H9 (cell line): ENCODE measurements at regions not wholly inside any gene's neighbourhood (a gene's known extent, or its start where the extent isn't known, plus 50 kb on each side); places are given as distances from the start of the nearest gene placed in this dataset.

Experiments used
- DNase-seq: peaks from one replicate; pipeline ENCODE4 v3.0.0-alpha.2; 2017
- H2AFZ ChIP-seq: one replicate; pipeline ENCODE4 v1.6.1; 2013; ENCODE audit warnings: mild to moderate bottlenecking, low read length, control low read depth, moderate library complexity
- H2AK5ac ChIP-seq: 2 replicates; pipeline ENCODE4 v1.6.1; 2013; ENCODE audit warnings: low read length, control low read depth, mixed read lengths; ENCODE audit not compliant: insufficient read length
- H2BK120ac ChIP-seq: one replicate; pipeline ENCODE4 v1.6.1; 2013; ENCODE audit warnings: low read depth, mild to moderate bottlenecking, low read length, control low read depth, inconsistent platforms; ENCODE audit not compliant: poor library complexity, severe bottlenecking
- H2BK12ac ChIP-seq: 2 replicates; pipeline ENCODE4 v1.6.1; 2013; ENCODE audit warnings: low read length, control low read depth, mixed read lengths, low read depth; ENCODE audit not compliant: insufficient read length
- H2BK15ac ChIP-seq: 2 replicates; pipeline ENCODE4 v1.6.1; 2013; ENCODE audit warnings: low read depth, low read length, control low read depth
- H2BK20ac ChIP-seq: one replicate; pipeline ENCODE4 v1.6.1; 2013; ENCODE audit warnings: low read depth, mild to moderate bottlenecking, low read length, control low read depth, inconsistent platforms; ENCODE audit not compliant: poor library complexity, severe bottlenecking
- H2BK5ac ChIP-seq: 2 replicates; pipeline ENCODE4 v1.6.1; 2013; ENCODE audit warnings: low read length, control low read depth, mixed read lengths; ENCODE audit not compliant: insufficient read length
- H3K14ac ChIP-seq: 2 replicates; pipeline ENCODE4 v1.6.1; 2013; ENCODE audit warnings: low read length, control low read depth; ENCODE audit not compliant: insufficient read depth
- H3K18ac ChIP-seq: 2 replicates; pipeline ENCODE4 v1.6.1; 2013; ENCODE audit warnings: low read depth, mild to moderate bottlenecking, mixed read lengths, low read length, control low read depth; ENCODE audit not compliant: insufficient read length
- H3K23ac ChIP-seq: 2 replicates; pipeline ENCODE4 v1.6.1; 2013; ENCODE audit warnings: low read length, control low read depth, mixed read lengths, low read depth; ENCODE audit not compliant: insufficient read length
- H3K23me2 ChIP-seq: 2 replicates; pipeline ENCODE4 v1.6.1; 2013; ENCODE audit warnings: low read depth, mild to moderate bottlenecking, mixed read lengths, low read length, control low read depth; ENCODE audit not compliant: insufficient read length, poor library complexity, severe bottlenecking
- H3K27ac ChIP-seq: 2 replicates; pipeline ENCODE4 v1.5.1; 2013; ENCODE audit warnings: low read length, control low read depth, mixed read lengths, low read depth; ENCODE audit not compliant: insufficient read length
- H3K27me3 ChIP-seq: 2 replicates; pipeline ENCODE4 v1.6.1; 2013; ENCODE audit warnings: low read length, control low read depth, inconsistent platforms; ENCODE audit not compliant: insufficient read depth
- H3K4ac ChIP-seq: 2 replicates; pipeline ENCODE4 v1.6.1; 2013; ENCODE audit warnings: low read depth, mild to moderate bottlenecking, control low read depth, inconsistent platforms, low read length, moderate library complexity
- H3K4me1 ChIP-seq: 2 replicates; pipeline ENCODE4 v1.6.1; 2013; ENCODE audit warnings: low read length, control low read depth, inconsistent platforms; ENCODE audit not compliant: insufficient read depth
- H3K4me2 ChIP-seq: 2 replicates; pipeline ENCODE4 v1.6.1; 2013; ENCODE audit warnings: low read length, control low read depth, mixed read lengths; ENCODE audit not compliant: insufficient read length, insufficient read depth
- H3K56ac ChIP-seq: 2 replicates; pipeline ENCODE4 v1.6.1; 2013; ENCODE audit warnings: low read depth, mild to moderate bottlenecking, mixed read lengths, low read length, control low read depth; ENCODE audit not compliant: insufficient read length
- H3K79me1 ChIP-seq: 2 replicates; pipeline ENCODE4 v1.6.1; 2013; ENCODE audit warnings: low read depth, mild to moderate bottlenecking, moderate library complexity, low read length, control low read depth, inconsistent platforms; ENCODE audit not compliant: insufficient read depth, poor library complexity, severe bottlenecking
- H3K79me2 ChIP-seq: 2 replicates; pipeline ENCODE4 v1.6.1; 2013; ENCODE audit warnings: low read length, control low read depth, inconsistent platforms; ENCODE audit not compliant: insufficient read depth
- H3K9ac ChIP-seq: 2 replicates; pipeline ENCODE4 v1.6.1; 2013; ENCODE audit warnings: low read length, control low read depth, mixed read lengths; ENCODE audit not compliant: insufficient read length; ENCODE audit errors: extremely low read depth
- H3K9me3 ChIP-seq: one replicate; pipeline ENCODE4 v1.6.1; 2013; ENCODE audit warnings: low read depth, low read length, inconsistent platforms; ENCODE audit not compliant: control insufficient read depth
- H3T11ph ChIP-seq: one replicate; pipeline ENCODE4 v1.6.1; 2013; ENCODE audit warnings: mild to moderate bottlenecking, low read length, control low read depth, inconsistent platforms
- H4K20me1 ChIP-seq: one replicate; pipeline ENCODE4 v1.6.1; 2013; ENCODE audit not compliant: control insufficient read depth, insufficient read length, insufficient read depth
- H4K5ac ChIP-seq: 2 replicates; pipeline ENCODE4 v1.6.1; 2013; ENCODE audit warnings: low read depth, mild to moderate bottlenecking, mixed read lengths, low read length, control low read depth; ENCODE audit not compliant: insufficient read length
- H4K8ac ChIP-seq: replicated peaks from 2 replicates; pipeline ENCODE4 v1.6.1; 2013; ENCODE audit warnings: low read length, control low read depth, mixed read lengths, low read depth; ENCODE audit not compliant: insufficient read length
- H4K91ac ChIP-seq: 2 replicates; pipeline ENCODE4 v1.6.1; 2013; ENCODE audit warnings: low read depth, mild to moderate bottlenecking, moderate library complexity, mixed read lengths, low read length, control low read depth; ENCODE audit not compliant: insufficient read length
- H3K27ac Mint-ChIP-seq, 3 experiments: 2 replicates in 2 of 3; 3 replicates in 1 of 3; pipeline ENCODE4 v1.8.0; 2020 to 2021; ENCODE audit warnings: mixed read lengths in 3 of 3, mild to moderate bottlenecking in 1 of 3, moderate library complexity in 1 of 3
- H3K27me3 Mint-ChIP-seq: 2 replicates; pipeline ENCODE4 v1.8.0; 2021; ENCODE audit warnings: low read depth, mild to moderate bottlenecking, moderate library complexity, mixed read lengths
- H3K36me3 Mint-ChIP-seq, 3 experiments: 2 replicates in 2 of 3; 3 replicates in 1 of 3; pipeline ENCODE4 v1.8.0; 2020 to 2021; ENCODE audit warnings: low read depth in 3 of 3, mixed read lengths in 3 of 3; ENCODE audit not compliant: insufficient read depth in 1 of 3
- H3K4me1 Mint-ChIP-seq, 2 experiments: 2 replicates each; pipeline ENCODE4 v1.8.0; 2020; ENCODE audit warnings: mixed read lengths in 2 of 2
- H3K4me3 Mint-ChIP-seq, 2 experiments: 2 replicates in 1 of 2; 3 replicates in 1 of 2; pipeline ENCODE4 v1.8.0; 2020 to 2021; ENCODE audit warnings: mild to moderate bottlenecking in 2 of 2, mixed read lengths in 2 of 2, moderate library complexity in 1 of 2
- H3K9me3 Mint-ChIP-seq, 2 experiments: 2 replicates in 1 of 2; 3 replicates in 1 of 2; pipeline ENCODE4 v1.8.0; 2020; ENCODE audit warnings: mild to moderate bottlenecking in 2 of 2, mixed read lengths in 2 of 2, moderate library complexity in 1 of 2
- WGBS: extraction: QIAGEN DNeasy Blood & Tissue Kit; methylation state at CpG from one replicate; pipeline ENCODE4 v1.1.7; 2013; ENCODE audit warnings: missing lambda C conversion rate, low lambda C conversion rate, mixed read lengths; ENCODE audit not compliant: insufficient read length; ENCODE audit errors: extremely low coverage; 5-methylcytosine and 5-hydroxymethylcytosine counted together
- TF ChIP-seq, protein P1 (sequence below): fragments of 200-600 bp; sonication (generic); conservative IDR thresholded peaks from 3 replicates; pipeline ENCODE4 v1.8.0; 2021; ENCODE audit warnings: antibody characterized with exemption, mild to moderate bottlenecking

DNA sequence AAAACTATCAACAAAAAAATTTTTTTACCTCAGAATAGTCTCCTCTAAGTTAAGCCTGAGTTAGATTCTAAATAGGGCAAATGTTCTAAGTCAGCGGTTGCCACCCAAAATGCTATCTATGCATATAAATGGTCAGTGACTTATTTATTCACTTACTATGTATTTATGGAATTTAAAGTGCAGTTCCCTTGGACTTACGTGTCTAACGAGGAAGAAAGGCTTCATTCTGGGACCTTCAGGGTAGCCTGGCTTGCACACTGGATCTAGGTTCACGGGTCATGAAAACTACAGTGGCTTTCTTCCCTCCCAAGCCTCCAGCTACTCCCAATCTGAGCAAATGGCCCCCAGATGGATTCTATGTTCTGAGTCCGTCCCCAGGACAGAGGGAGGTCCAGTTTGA, 77.1 kb downstream of the ARF6 start:
- peaks cover 7% of the 10 kb centered on the region for H3K27me3 Mint-ChIP-seq
- Histone ChIP-seq H3K9me3 (no peaks in the 10 kb centered on the region), H3K4me2 (no peak overlapping the region), H4K20me1 (no peaks in the 10 kb centered on the region), H2BK20ac (no peak overlapping the region), H3K9ac (no peak overlapping the region), H2BK12ac (no peak overlapping the region), H2BK120ac (no peak overlapping the region), H2BK5ac (no peak overlapping the region), H3K23me2 (no peaks in the 10 kb centered on the region), H3K18ac (no peak overlapping the region), H4K5ac (no peak overlapping the region), H3K79me2 (no peaks in the 10 kb centered on the region), H3K23ac (no peak overlapping the region), H3K27ac (no peak overlapping the region), H3K27me3 (no peaks in the 10 kb centered on the region; the same call in 1 of the 2 replicates), H2AK5ac (no peak overlapping the region), H3T11ph (no peak overlapping the region), H2BK15ac (no peak overlapping the region), H4K91ac (no peak overlapping the region), H3K79me1 (no peaks in the 10 kb centered on the region), H2AFZ (no peak overlapping the region), H3K4ac (no peak overlapping the region), H3K4me1 (no peaks in the 10 kb centered on the region; the same call in 1 of the 2 replicates), H4K8ac (no peak overlapping the region), H3K14ac (no peak overlapping the region), H3K56ac (no peak overlapping the region)
- WGBS, result no CpG with 5 or more reads among the region's 5 CpGs
- TF ChIP-seq, protein P1, sequence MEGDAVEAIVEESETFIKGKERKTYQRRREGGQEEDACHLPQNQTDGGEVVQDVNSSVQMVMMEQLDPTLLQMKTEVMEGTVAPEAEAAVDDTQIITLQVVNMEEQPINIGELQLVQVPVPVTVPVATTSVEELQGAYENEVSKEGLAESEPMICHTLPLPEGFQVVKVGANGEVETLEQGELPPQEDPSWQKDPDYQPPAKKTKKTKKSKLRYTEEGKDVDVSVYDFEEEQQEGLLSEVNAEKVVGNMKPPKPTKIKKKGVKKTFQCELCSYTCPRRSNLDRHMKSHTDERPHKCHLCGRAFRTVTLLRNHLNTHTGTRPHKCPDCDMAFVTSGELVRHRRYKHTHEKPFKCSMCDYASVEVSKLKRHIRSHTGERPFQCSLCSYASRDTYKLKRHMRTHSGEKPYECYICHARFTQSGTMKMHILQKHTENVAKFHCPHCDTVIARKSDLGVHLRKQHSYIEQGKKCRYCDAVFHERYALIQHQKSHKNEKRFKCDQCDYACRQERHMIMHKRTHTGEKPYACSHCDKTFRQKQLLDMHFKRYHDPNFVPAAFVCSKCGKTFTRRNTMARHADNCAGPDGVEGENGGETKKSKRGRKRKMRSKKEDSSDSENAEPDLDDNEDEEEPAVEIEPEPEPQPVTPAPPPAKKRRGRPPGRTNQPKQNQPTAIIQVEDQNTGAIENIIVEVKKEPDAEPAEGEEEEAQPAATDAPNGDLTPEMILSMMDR, result no peak
- no peak for DNase-seq
- peaks cover 17 to 22% of the 10 kb centered on the region in 2 experiments for H3K4me1 Mint-ChIP-seq
- no peak overlapping the region for H3K27ac Mint-ChIP-seq
- H3K36me3 Mint-ChIP-seq, result peaks cover 0 to 4% (median 0%) of the 10 kb centered on the region in 3 experiments; a peak in 1 of 7 replicates
- no peaks in the 10 kb centered on the region for H3K9me3 Mint-ChIP-seq
- H3K4me3 Mint-ChIP-seq, result no peak overlapping the region
